ENCODE measurements at regions not wholly inside any gene's neighbourhood (a gene's known extent, or its start where the extent isn't known, plus 50 kb on each side); places are given as distances from the start of the nearest gene placed in this dataset.
A peak's percentile ranks its signal among the peaks of the same experiment; 100 is the strongest.

DNA sequence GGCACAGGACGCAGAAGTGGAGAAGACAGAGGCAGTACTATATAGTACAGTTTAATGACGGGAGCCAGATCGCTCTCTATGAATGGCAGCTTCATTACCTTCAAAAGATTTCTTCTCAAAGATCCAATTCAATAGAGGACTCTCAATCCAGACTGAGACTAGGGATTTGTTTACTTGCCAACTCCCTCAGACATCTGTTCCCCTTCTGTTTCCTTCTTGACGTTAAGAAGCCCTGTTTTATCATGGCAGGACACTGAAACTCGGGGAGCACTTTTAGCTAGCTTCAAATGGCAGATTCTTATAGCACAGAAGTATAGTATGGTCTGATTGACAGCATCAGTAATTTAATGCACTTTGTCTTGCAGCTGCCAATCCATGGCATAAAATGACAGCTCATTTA is 747.3 kb upstream of the C9orf72 start:
- no peak overlapping the region for H3K4me3 Mint-ChIP-seq
- no peaks in the 10 kb centered on the region for H3K36me3 Mint-ChIP-seq (ENCODE audit: low read depth)
- TF ChIP-seq, protein P1, sequence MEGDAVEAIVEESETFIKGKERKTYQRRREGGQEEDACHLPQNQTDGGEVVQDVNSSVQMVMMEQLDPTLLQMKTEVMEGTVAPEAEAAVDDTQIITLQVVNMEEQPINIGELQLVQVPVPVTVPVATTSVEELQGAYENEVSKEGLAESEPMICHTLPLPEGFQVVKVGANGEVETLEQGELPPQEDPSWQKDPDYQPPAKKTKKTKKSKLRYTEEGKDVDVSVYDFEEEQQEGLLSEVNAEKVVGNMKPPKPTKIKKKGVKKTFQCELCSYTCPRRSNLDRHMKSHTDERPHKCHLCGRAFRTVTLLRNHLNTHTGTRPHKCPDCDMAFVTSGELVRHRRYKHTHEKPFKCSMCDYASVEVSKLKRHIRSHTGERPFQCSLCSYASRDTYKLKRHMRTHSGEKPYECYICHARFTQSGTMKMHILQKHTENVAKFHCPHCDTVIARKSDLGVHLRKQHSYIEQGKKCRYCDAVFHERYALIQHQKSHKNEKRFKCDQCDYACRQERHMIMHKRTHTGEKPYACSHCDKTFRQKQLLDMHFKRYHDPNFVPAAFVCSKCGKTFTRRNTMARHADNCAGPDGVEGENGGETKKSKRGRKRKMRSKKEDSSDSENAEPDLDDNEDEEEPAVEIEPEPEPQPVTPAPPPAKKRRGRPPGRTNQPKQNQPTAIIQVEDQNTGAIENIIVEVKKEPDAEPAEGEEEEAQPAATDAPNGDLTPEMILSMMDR (conservative IDR thresholded peaks at IDR 0.05) = no peak
- H3K4me1 ChIP-seq (ENCODE audit: control insufficient read depth, insufficient read depth, low read length) = no peaks in the 10 kb centered on the region
- no peak overlapping the region for H3K27ac Mint-ChIP-seq
- DNase-seq = no peak
- H3K36me3 ChIP-seq (ENCODE audit: control insufficient read depth, insufficient read depth, low read length) = no peaks in the 10 kb centered on the region
- no peaks in the 10 kb centered on the region for H3K9me3 Mint-ChIP-seq
- no peak overlapping the region for H3K27ac ChIP-seq (ENCODE audit: low read depth, low read length)
- H3K4me1 Mint-ChIP-seq = peaks cover 2% of the 10 kb centered on the region
- no peaks in the 10 kb centered on the region for H3K27me3 Mint-ChIP-seq (ENCODE audit: insufficient read depth)
- no peaks in the 10 kb centered on the region for H3K9me3 ChIP-seq (ENCODE audit: control insufficient read depth, low read length)
- H3K9ac ChIP-seq (ENCODE audit: extremely low read depth, low read length, poor library complexity, severe bottlenecking) = no peak overlapping the region
- no peak overlapping the region for H3K4me3 ChIP-seq (ENCODE audit: low read length)
- 50 to 64% methylated on average over 2 to 5 of the region's 5 CpGs for WGBS, 2 experiments (ENCODE audit: insufficient coverage in 1 of 2, insufficient read length in 1 of 2)
- peaks cover 3% of the 10 kb centered on the region for H3K27me3 ChIP-seq (ENCODE audit: control insufficient read depth, insufficient read depth, low read length, poor library complexity, severe bottlenecking)

DNA sequence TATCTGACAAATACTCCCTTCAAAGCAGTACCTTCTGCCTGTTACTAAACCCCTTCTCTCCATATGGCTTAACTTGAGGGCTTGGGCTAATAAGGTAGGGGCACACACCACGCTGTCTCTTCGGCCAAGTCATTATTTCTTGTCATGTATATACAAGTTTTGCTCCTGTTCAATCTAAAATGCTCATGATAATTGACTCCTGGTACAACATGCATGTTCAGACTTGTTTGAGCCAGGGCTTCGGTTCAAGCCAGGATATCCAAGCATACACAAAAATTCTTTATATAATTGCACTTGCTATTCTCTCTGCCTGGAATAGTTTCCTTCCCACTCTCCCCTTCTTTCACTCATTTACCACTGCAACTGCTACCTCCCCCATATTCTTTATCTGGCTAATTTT is 756.0 kb upstream of the C9orf72 start:
- H3K9ac ChIP-seq (ENCODE audit: extremely low read depth, low read length, poor library complexity, severe bottlenecking) = no peak overlapping the region
- no peak overlapping the region for H3K27ac ChIP-seq (ENCODE audit: low read depth, low read length)
- H3K4me3 ChIP-seq (ENCODE audit: low read length) = no peak overlapping the region
- H3K27ac Mint-ChIP-seq = no peak overlapping the region
- no peaks in the 10 kb centered on the region for H3K27me3 ChIP-seq (ENCODE audit: control insufficient read depth, insufficient read depth, low read length, poor library complexity, severe bottlenecking)
- no peaks in the 10 kb centered on the region for H3K27me3 Mint-ChIP-seq (ENCODE audit: insufficient read depth)
- H3K9me3 ChIP-seq (ENCODE audit: control insufficient read depth, low read length) = no peaks in the 10 kb centered on the region
- 96 to 100% methylated on average over 1 to 3 of the region's 3 CpGs for WGBS, 2 experiments (ENCODE audit: insufficient coverage in 1 of 2, insufficient read length in 1 of 2)
- peaks cover 22% of the 10 kb centered on the region for H3K4me1 Mint-ChIP-seq
- no peak for DNase-seq
- no peaks in the 10 kb centered on the region for H3K9me3 Mint-ChIP-seq
- no peaks in the 10 kb centered on the region for H3K36me3 ChIP-seq (ENCODE audit: control insufficient read depth, insufficient read depth, low read length)
- H3K4me1 ChIP-seq (ENCODE audit: control insufficient read depth, insufficient read depth, low read length) = peaks cover 7% of the 10 kb centered on the region
- no peak overlapping the region for H3K4me3 Mint-ChIP-seq
- no peaks in the 10 kb centered on the region for H3K36me3 Mint-ChIP-seq (ENCODE audit: low read depth)
- TF ChIP-seq, protein P1 (conservative IDR thresholded peaks at IDR 0.05) = no peak

DNA sequence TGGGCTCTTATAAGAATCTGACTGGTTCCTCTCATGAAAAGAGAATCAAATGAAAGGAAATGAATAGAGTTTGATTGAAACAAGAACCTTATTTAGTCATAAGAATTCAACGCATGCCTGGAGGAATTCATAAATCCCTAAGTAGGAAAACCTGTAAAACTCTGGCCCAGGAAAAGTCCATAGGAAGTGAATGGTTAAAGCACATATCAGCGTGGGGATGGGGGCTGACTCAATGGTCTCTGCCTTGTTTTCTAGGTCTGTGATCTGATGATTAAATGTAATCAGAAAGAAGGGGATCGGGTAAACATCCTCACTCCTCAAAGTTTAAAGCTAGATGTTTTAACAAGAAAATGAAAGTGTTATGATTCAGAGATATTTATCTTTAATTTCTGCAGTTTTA is 759.4 kb upstream of the C9orf72 start:
- TF ChIP-seq, protein P1 (conservative IDR thresholded peaks at IDR 0.05) = no peak
- Mint-ChIP-seq H3K9me3 (peaks cover 4% of the 10 kb centered on the region), H3K36me3 (ENCODE audit: low read depth) (no peaks in the 10 kb centered on the region), H3K27ac (peak overlapping the region; percentile 15), H3K4me3 (no peak overlapping the region), H3K4me1 (peaks cover 23% of the 10 kb centered on the region), H3K27me3 (ENCODE audit: insufficient read depth) (no peaks in the 10 kb centered on the region)
- H3K4me3 ChIP-seq (ENCODE audit: low read length) = peak overlapping the region; percentile 19
- H3K27me3 ChIP-seq (ENCODE audit: control insufficient read depth, insufficient read depth, low read length, poor library complexity, severe bottlenecking) = no peaks in the 10 kb centered on the region
- H3K9me3 ChIP-seq (ENCODE audit: control insufficient read depth, low read length) = peaks cover 4% of the 10 kb centered on the region
- no peaks in the 10 kb centered on the region for H3K36me3 ChIP-seq (ENCODE audit: control insufficient read depth, insufficient read depth, low read length)
- no peak overlapping the region for H3K27ac ChIP-seq (ENCODE audit: low read depth, low read length)
- peaks cover 7% of the 10 kb centered on the region for H3K4me1 ChIP-seq (ENCODE audit: control insufficient read depth, insufficient read depth, low read length)
- WGBS, 2 experiments (ENCODE audit: insufficient coverage in 1 of 2, insufficient read length in 1 of 2) = 89 to 100% methylated on average over 1 to 3 of the region's 3 CpGs
- no peak for DNase-seq
- no peak overlapping the region for H3K9ac ChIP-seq (ENCODE audit: extremely low read depth, low read length, poor library complexity, severe bottlenecking)
